Endothelial cell of umbilical vein (primary cell): ENCODE measurements at regions not wholly inside any gene's neighbourhood (a gene's known extent, or its start where the extent isn't known, plus 50 kb on each side); places are given as distances from the start of the nearest gene placed in this dataset.

Source experiments
- EZH2 ChIP-seq: IDR thresholded peaks from 2 replicates; pipeline ENCODE4 v1.6.1; 2012; ENCODE audit warnings: borderline replicate concordance, low read depth, mild to moderate bottlenecking, moderate library complexity, low read length, inconsistent platforms; ENCODE audit not compliant: severe bottlenecking
- MYC ChIP-seq: IDR thresholded peaks from one replicate; pipeline ENCODE4 v1.6.1; 2011; ENCODE audit warnings: mild to moderate bottlenecking, low read depth, low read length
- TF ChIP-seq, protein P1 (sequence below), 2 donors: IDR thresholded peaks; 1 replicate in 1 of 2; 2 replicates in 1 of 2; pipeline ENCODE4 v1.5.1; 2011; ENCODE audit warnings: low read length in 2 of 2, mild to moderate bottlenecking in 2 of 2, moderate library complexity in 2 of 2, control low read depth in 1 of 2, inconsistent platforms in 1 of 2, low read depth in 1 of 2; ENCODE audit not compliant: insufficient read depth in 1 of 2; ENCODE audit errors: extremely low read depth in 1 of 2

DNA sequence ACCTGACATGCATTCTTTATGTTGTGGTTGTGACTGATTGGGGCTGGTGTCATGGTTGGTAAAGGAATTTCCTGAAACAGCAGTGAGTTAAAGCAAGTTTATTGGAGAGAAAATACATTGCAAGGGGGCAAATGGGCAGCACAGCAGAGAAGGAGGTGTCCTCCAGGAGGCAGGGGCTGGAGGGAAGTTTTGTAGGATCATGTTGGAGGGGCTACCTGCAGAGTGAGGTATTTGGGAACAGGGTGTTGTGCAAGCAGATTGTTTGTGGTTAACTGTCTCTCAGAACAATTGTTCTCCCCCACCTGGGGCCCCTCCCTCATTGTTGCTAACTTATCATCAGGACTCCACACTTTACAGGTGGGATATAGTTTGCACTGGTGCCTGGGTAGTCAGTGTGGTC lies 196.0 kb downstream of the NSUN3 start:
- TF ChIP-seq, protein P1, sequence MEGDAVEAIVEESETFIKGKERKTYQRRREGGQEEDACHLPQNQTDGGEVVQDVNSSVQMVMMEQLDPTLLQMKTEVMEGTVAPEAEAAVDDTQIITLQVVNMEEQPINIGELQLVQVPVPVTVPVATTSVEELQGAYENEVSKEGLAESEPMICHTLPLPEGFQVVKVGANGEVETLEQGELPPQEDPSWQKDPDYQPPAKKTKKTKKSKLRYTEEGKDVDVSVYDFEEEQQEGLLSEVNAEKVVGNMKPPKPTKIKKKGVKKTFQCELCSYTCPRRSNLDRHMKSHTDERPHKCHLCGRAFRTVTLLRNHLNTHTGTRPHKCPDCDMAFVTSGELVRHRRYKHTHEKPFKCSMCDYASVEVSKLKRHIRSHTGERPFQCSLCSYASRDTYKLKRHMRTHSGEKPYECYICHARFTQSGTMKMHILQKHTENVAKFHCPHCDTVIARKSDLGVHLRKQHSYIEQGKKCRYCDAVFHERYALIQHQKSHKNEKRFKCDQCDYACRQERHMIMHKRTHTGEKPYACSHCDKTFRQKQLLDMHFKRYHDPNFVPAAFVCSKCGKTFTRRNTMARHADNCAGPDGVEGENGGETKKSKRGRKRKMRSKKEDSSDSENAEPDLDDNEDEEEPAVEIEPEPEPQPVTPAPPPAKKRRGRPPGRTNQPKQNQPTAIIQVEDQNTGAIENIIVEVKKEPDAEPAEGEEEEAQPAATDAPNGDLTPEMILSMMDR (IDR thresholded peaks at IDR 0.05; ENCODE audit: extremely low read depth in 1 of 2, insufficient read depth in 1 of 2, low read depth in 1 of 2, low read length in 2 of 2) = no peak
- TF ChIP-seq MYC (no peak), EZH2 (no peak)
